Epithelial cell of proximal tubule (primary cell): ENCODE measurements at regions not wholly inside any gene's neighbourhood (a gene's known extent, or its start where the extent isn't known, plus 50 kb on each side); places are given as distances from the start of the nearest gene placed in this dataset.
A peak's percentile ranks its signal among the peaks of the same experiment; 100 is the strongest.

Source experiments
- DNase-seq: peaks from one replicate; pipeline ENCODE4 v3.0.0-alpha.2; 2011; ENCODE audit warnings: low read depth
- H3K4me3 ChIP-seq: 2 replicates; pipeline ENCODE4 v1.5.1; 2011; ENCODE audit warnings: low read depth, mild to moderate bottlenecking, low read length
- TF ChIP-seq, protein P1 (sequence below): conservative IDR thresholded peaks from 2 replicates; pipeline ENCODE4 v1.5.1; 2012; ENCODE audit warnings: low read depth, mild to moderate bottlenecking, low read length

GRCh38 chr6:139659196-139659595 is 284.7 kb upstream of the CITED2 start:
- no peak overlapping the region for H3K4me3 ChIP-seq
- DNase-seq = no peak
- TF ChIP-seq, protein P1, sequence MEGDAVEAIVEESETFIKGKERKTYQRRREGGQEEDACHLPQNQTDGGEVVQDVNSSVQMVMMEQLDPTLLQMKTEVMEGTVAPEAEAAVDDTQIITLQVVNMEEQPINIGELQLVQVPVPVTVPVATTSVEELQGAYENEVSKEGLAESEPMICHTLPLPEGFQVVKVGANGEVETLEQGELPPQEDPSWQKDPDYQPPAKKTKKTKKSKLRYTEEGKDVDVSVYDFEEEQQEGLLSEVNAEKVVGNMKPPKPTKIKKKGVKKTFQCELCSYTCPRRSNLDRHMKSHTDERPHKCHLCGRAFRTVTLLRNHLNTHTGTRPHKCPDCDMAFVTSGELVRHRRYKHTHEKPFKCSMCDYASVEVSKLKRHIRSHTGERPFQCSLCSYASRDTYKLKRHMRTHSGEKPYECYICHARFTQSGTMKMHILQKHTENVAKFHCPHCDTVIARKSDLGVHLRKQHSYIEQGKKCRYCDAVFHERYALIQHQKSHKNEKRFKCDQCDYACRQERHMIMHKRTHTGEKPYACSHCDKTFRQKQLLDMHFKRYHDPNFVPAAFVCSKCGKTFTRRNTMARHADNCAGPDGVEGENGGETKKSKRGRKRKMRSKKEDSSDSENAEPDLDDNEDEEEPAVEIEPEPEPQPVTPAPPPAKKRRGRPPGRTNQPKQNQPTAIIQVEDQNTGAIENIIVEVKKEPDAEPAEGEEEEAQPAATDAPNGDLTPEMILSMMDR = no peak

DNA sequence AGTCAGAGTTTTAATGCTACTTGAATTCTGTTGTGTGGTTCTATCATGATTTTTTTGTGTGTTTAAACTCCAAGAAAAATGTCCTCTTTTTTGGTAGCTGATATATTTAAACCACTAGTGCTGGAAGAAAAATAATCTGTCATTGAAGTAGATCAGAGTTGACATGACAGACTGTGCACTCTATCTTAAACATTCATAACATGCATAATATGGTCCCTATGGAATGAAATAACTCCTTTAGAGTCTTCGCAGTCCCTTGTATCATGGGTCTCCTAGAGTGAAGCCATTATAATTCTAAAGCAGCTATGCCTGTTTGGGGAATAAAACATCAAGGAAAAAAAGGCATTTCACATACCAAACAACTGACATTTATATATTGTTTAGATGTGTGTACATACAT is 282.7 kb upstream of the CITED2 start:
- no peak overlapping the region for H3K4me3 ChIP-seq
- DNase-seq = no peak
- TF ChIP-seq, protein P1 = no peak

GRCh38 chr6:139655783-139656705 is 281.6 kb upstream of the CITED2 start:
- DNase-seq = no peak
- TF ChIP-seq, protein P1 = no peak
- no peak overlapping the region for H3K4me3 ChIP-seq

GRCh38 chr6:139654888-139655782 is 280.7 kb upstream of the CITED2 start:
- no peak overlapping the region for H3K4me3 ChIP-seq
- TF ChIP-seq, protein P1 = no peak
- DNase-seq = peak; percentile 52

DNA sequence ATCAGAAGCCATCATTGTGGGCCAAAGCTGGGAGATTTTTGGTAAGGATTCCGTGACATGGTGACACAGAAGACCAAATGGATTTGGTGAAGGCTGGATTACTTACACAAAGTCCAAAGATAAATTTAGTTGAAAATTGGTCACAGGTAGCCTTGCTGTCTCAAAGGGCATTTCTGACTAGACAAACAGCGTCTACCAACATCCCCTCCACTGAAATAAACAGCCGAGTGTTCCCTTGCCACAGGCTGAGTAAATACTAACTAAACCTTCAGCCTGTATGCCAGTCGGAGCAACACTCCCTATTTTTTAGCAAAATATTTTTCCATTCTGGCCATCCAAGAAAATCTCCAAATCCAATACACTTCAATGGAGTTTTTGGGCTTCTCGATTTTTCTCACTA is 279.9 kb upstream of the CITED2 start:
- TF ChIP-seq, protein P1 = no peak
- no peak for DNase-seq
- no peak overlapping the region for H3K4me3 ChIP-seq

- no peak for DNase-seq
- TF ChIP-seq, protein P1 = no peak
- no peak overlapping the region for H3K4me3 ChIP-seq
Measured at GRCh38 chr6:139653111-139653510, 278.7 kb upstream of the CITED2 start.
